Transverse colon (tissue), 4 donors: ENCODE measurements at regions not wholly inside any gene's neighbourhood (a gene's known extent, or its start where the extent isn't known, plus 50 kb on each side); places are given as distances from the start of the nearest gene placed in this dataset.

Experiments used
- DNase-seq: peaks from one replicate; pipeline ENCODE4 v3.0.0-alpha.2; 2019
- H3K27ac ChIP-seq, 4 donors: fragments of 200-600 bp; sonication (generic); 2 replicates each; pipeline ENCODE4 v1.5.1; 2016 to 2018; ENCODE audit warnings: inconsistent platforms in 4 of 4
- H3K27me3 ChIP-seq: fragments of 200-600 bp; sonication (generic); 2 replicates; pipeline ENCODE4 v1.5.1; 2017; ENCODE audit warnings: inconsistent platforms
- H3K36me3 ChIP-seq, 4 donors: fragments of 200-600 bp; sonication (generic); 2 replicates each; pipeline ENCODE4 v1.5.1; 2017 to 2019; ENCODE audit warnings: inconsistent platforms in 4 of 4
- H3K4me1 ChIP-seq, 4 donors: fragments of 200-600 bp; sonication (generic); 2 replicates each; pipeline ENCODE4 v1.5.1; 2017 to 2020; ENCODE audit warnings: inconsistent platforms in 4 of 4
- H3K4me3 ChIP-seq, 4 donors: fragments of 200-600 bp; sonication (generic); 1 replicate in 1 of 4; 2 replicates in 3 of 4; pipeline versions ENCODE4 v1.5.1 to v1.6.1; 2017 to 2019; ENCODE audit warnings: inconsistent platforms in 4 of 4
- H3K9me3 ChIP-seq, 2 donors: fragments of 200-600 bp; sonication (generic); 2 replicates each; pipeline ENCODE4 v1.5.1; 2017 to 2019; ENCODE audit warnings: inconsistent platforms in 2 of 2
- EP300 ChIP-seq: sonication (generic); formaldehyde crosslinking; IDR thresholded peaks from one replicate; pipeline ENCODE4 v1.6.1; 2017; ENCODE audit warnings: antibody characterized with exemption, low read depth
- POLR2A ChIP-seq: fragments of 450-650 bp; IDR thresholded peaks from one replicate; pipeline ENCODE4 v1.6.1; 2016; ENCODE audit warnings: antibody characterized with exemption, mild to moderate bottlenecking, moderate library complexity
- POLR2AphosphoS5 ChIP-seq, 3 donors: sonication (generic); formaldehyde crosslinking; IDR thresholded peaks; one replicate each; pipeline ENCODE4 v1.6.1; 2016; ENCODE audit warnings: antibody characterized with exemption in 3 of 3
- WGBS, 2 donors: methylation state at CpG; one replicate each; pipeline ENCODE4 v1.1.5; 2018; ENCODE audit warnings: low coverage in 1 of 2; 5-methylcytosine and 5-hydroxymethylcytosine counted together
- in situ Hi-C, 4 donors: fragments of 200-750 bp; cut with MboI; loops; one replicate each; pipeline versions ENCODE4 v1.15.0 to v1.15.1; 2017; ENCODE audit warnings: low sequenced_read_pairs in 3 of 4, low pct_ligation_motif_present in 1 of 4, low pct_unique_long_range_greater_than_20kb in 1 of 4
- intact Hi-C: fragments of 100-400 bp; cut with DNase I; formaldehyde crosslinking; loops from one replicate; pipeline ENCODE4 v1.15.1; 2023; ENCODE audit warnings: low total_unique reads
- TF ChIP-seq, protein P1 (sequence below), 5 experiments: fragments of 200-600 bp in 3 of 5; fragments of 450-650 bp in 2 of 5; sonication (generic) in 3 of 5; IDR thresholded peaks; 1 replicate in 2 of 5; 2 replicates in 3 of 5; pipeline ENCODE4 v1.5.1; 2016 to 2017; ENCODE audit warnings: antibody characterized with exemption in 5 of 5, inconsistent platforms in 3 of 5, mild to moderate bottlenecking in 2 of 5, moderate library complexity in 1 of 5

DNA sequence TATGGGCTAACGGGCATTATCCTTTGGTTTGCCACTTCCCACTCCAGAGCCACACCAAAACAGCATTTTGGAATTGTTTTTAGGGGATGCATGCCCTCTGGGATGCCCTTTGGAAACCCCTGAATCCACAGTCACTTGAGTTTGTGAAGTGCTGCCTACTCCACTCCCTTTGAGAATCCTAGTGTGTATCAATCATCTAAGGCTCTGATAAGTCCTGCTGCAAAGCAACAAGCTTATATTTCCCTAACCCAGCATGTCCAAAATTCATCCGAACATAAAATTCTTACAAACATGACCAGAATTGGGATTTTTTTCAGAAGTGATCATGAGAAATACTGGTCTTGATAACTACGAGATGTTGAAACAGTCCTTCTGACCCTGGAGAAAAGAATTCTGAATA lies 387.9 kb downstream of the MN1 start:
- Histone ChIP-seq H3K27me3 (no peaks in the 10 kb centered on the region), H3K4me3 (no peak overlapping the region), H3K4me1 (no peaks in the 10 kb centered on the region), H3K27ac (no peak overlapping the region), H3K36me3 (no peaks in the 10 kb centered on the region), H3K9me3 (no peaks in the 10 kb centered on the region)
- intact Hi-C loops (no loop called here), in situ Hi-C loops (loop anchor here in 3 of 4 donors (10.0 to 25.0 kb wide), 2 partner anchors 391 to 399 kb away; partner anchors contain the start of gene MN1 (in 3 of the 3))
- no peak for DNase-seq
- TF ChIP-seq POLR2A, result no peak
- no peak for TF ChIP-seq POLR2AphosphoS5 (IDR thresholded peaks at IDR 0.05)
- no peak for TF ChIP-seq EP300
- TF ChIP-seq, protein P1, sequence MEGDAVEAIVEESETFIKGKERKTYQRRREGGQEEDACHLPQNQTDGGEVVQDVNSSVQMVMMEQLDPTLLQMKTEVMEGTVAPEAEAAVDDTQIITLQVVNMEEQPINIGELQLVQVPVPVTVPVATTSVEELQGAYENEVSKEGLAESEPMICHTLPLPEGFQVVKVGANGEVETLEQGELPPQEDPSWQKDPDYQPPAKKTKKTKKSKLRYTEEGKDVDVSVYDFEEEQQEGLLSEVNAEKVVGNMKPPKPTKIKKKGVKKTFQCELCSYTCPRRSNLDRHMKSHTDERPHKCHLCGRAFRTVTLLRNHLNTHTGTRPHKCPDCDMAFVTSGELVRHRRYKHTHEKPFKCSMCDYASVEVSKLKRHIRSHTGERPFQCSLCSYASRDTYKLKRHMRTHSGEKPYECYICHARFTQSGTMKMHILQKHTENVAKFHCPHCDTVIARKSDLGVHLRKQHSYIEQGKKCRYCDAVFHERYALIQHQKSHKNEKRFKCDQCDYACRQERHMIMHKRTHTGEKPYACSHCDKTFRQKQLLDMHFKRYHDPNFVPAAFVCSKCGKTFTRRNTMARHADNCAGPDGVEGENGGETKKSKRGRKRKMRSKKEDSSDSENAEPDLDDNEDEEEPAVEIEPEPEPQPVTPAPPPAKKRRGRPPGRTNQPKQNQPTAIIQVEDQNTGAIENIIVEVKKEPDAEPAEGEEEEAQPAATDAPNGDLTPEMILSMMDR (IDR thresholded peaks at IDR 0.05), result no peak
- 73 to 86% methylated on average over 2 to 3 of the region's 3 CpGs for WGBS, 2 donors

GRCh38 chr22:27416511-27417420 lies 384.8 kb downstream of the MN1 start:
- Histone ChIP-seq H3K4me3 (no peak overlapping the region), H3K27me3 (peaks cover 10% of the 10 kb centered on the region), H3K9me3 (no peaks in the 10 kb centered on the region), H3K36me3 (no peaks in the 10 kb centered on the region), H3K27ac (no peak overlapping the region), H3K4me1 (peaks cover 0 to 8% (median 3%) of the 10 kb centered on the region in 4 donors)
- no peak for DNase-seq
- TF ChIP-seq POLR2AphosphoS5 (IDR thresholded peaks at IDR 0.05), result no peak
- TF ChIP-seq, protein P1 (IDR thresholded peaks at IDR 0.05), result no peak
- TF ChIP-seq EP300, result no peak
- TF ChIP-seq POLR2A, result no peak
- in situ Hi-C loops (loop anchor here in 3 of 4 donors (10.0 to 25.0 kb wide), 2 partner anchors 388 to 396 kb away; partner anchors contain the start of gene MN1 (in 3 of the 3)), intact Hi-C loops (no loop called here)
- WGBS, 2 donors, result 16 to 21% methylated on average over 2 to 7 of the region's 12 CpGs

DNA sequence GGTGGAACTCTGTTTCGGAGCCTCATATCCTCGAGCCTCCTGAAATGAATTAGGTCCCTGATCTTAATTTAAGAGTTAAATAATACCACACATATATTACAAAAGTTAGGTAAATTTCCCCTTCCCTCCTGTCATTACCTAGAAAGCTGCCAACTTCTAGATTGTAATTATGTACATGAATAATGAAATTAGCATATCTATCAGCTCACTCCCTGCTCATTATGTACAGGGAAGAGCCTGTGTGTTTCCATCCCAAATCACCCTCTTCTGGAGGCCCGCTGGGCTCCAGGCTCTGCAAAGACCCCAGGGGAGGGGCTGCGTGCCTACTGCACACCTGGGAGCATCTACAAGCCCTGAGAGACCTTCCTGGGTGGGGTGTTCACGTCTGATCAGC lies 384.1 kb downstream of the MN1 start:
- TF ChIP-seq, protein P1 (IDR thresholded peaks at IDR 0.05), result no peak
- TF ChIP-seq EP300 (no peak), POLR2AphosphoS5 (IDR thresholded peaks at IDR 0.05) (no peak), POLR2A (no peak)
- no peak for DNase-seq
- intact Hi-C loops (no loop called here), in situ Hi-C loops (loop anchor here in 3 of 4 donors (10.0 to 25.0 kb wide), 2 partner anchors 387 to 395 kb away; partner anchors contain the start of gene MN1 (in 3 of the 3))
- H3K4me1 ChIP-seq, result peaks cover 0 to 8% (median 3%) of the 10 kb centered on the region in 4 donors
- H3K36me3 ChIP-seq, result no peaks in the 10 kb centered on the region
- peaks cover 10% of the 10 kb centered on the region for H3K27me3 ChIP-seq
- no peaks in the 10 kb centered on the region for H3K9me3 ChIP-seq
- H3K27ac ChIP-seq, result no peak overlapping the region
- no peak overlapping the region for H3K4me3 ChIP-seq
- 62 to 83% methylated on average over 1 to 5 of the region's 5 CpGs for WGBS, 2 donors

- TF ChIP-seq EP300, result no peak
- TF ChIP-seq POLR2AphosphoS5 (IDR thresholded peaks at IDR 0.05), result no peak
- TF ChIP-seq, protein P1 (IDR thresholded peaks at IDR 0.05), result no peak
- TF ChIP-seq POLR2A, result no peak
- in situ Hi-C loops, result loop anchor here in 3 of 4 donors (10.0 to 25.0 kb wide), 2 partner anchors 387 to 394 kb away; partner anchors contain the start of gene MN1 (in 3 of the 3)
- H3K9me3 ChIP-seq, result no peaks in the 10 kb centered on the region
Observed at GRCh38 chr22:27418261-27418660, 383.3 kb downstream of the MN1 start.

More at GRCh38 chr22:27418261-27418660, 383.3 kb downstream of the MN1 start:
- WGBS, 2 donors, result 55 to 60% methylated on average over 3 to 7 of the region's 7 CpGs
- no peaks in the 10 kb centered on the region for H3K36me3 ChIP-seq
- intact Hi-C loops, result no loop called here
- H3K4me1 ChIP-seq, result peaks cover 0 to 8% (median 3%) of the 10 kb centered on the region in 4 donors
- no peak for DNase-seq
- no peak overlapping the region for H3K27ac ChIP-seq
- H3K4me3 ChIP-seq, result no peak overlapping the region
- peaks cover 10% of the 10 kb centered on the region for H3K27me3 ChIP-seq
